Activated CD4-positive, alpha-beta memory T cell treated with anti-CD3 and anti-CD28 coated beads, Interleukin-2, amount 10 ng/mL, durations not matched to agents 7 days and 5 days (primary cell): ENCODE measurements at regions not wholly inside any gene's neighbourhood (a gene's known extent, or its start where the extent isn't known, plus 50 kb on each side); places are given as distances from the start of the nearest gene placed in this dataset.

Source experiments
- CTCF ChIA-PET: fragments of 350-600 bp; sonication (Branson Sonifier 250); formaldehyde crosslinking; loops from one replicate; lab custom pipeline; 2021; ENCODE audit warnings: antibody characterized with exemption, inconsistent platforms; lab: Charles Lee
- POLR2A ChIA-PET: fragments of 350-600 bp; sonication (Branson Sonifier 250); formaldehyde crosslinking; loops from one replicate; lab custom pipeline; 2021; ENCODE audit warnings: antibody characterized with exemption; lab: Charles Lee
- DNase-seq: peaks from one replicate; pipeline ENCODE4 v3.0.0-alpha.2; 2020
- H3K27ac Mint-ChIP-seq: one replicate; pipeline ENCODE4 v1.8.0; 2021; ENCODE audit warnings: mild to moderate bottlenecking, mixed read lengths
- H3K27me3 Mint-ChIP-seq: one replicate; pipeline ENCODE4 v1.8.0; 2021; ENCODE audit warnings: mixed read lengths
- H3K36me3 Mint-ChIP-seq: one replicate; pipeline ENCODE4 v1.8.0; 2021; ENCODE audit warnings: low read depth, mixed read lengths
- H3K4me1 Mint-ChIP-seq: one replicate; pipeline ENCODE4 v1.8.0; 2021; ENCODE audit warnings: mixed read lengths
- H3K4me3 Mint-ChIP-seq: one replicate; pipeline ENCODE4 v1.8.0; 2021; ENCODE audit warnings: mild to moderate bottlenecking, mixed read lengths
- H3K9me3 Mint-ChIP-seq: one replicate; pipeline ENCODE4 v1.8.0; 2021; ENCODE audit warnings: mixed read lengths

DNA sequence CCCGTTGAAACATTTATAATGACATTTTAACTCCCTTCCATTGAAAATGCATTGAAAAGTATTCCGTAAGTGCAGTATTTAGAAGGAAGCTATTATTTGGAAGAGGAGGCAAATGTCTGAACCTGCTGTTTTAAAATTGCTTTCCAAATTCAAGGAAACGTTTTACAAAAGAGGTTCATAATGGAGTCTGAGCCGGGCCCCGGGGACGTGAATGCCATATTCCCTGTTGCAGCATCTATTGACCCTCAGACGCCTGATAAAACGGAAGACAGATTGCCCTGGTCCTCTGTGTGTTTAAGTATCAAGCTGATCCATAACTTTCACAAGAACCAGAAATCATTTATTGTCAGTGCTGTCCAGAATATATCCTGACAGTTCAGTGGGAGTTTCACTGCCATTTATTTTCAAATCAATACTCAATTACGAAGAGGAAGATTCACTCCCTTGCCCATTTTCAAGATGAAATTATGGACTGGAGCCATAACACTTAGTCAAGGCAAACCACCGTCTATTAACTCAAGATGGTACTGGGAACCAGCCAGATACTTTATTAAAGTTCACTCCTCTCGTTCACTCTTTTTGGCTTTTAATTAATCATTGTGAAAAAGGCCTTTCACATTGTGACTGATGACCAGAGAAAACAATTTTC is 435.7 kb upstream of the PFKP start:
- no peak overlapping the region for H3K27ac Mint-ChIP-seq
- no peak for DNase-seq
- H3K9me3 Mint-ChIP-seq, result no peaks in the 10 kb centered on the region
- no peaks in the 10 kb centered on the region for H3K4me1 Mint-ChIP-seq
- H3K27me3 Mint-ChIP-seq, result no peaks in the 10 kb centered on the region
- POLR2A ChIA-PET, result no interaction called here
- no peak overlapping the region for H3K4me3 Mint-ChIP-seq
- H3K36me3 Mint-ChIP-seq, result no peaks in the 10 kb centered on the region
- CTCF ChIA-PET, result no interaction called here

DNA sequence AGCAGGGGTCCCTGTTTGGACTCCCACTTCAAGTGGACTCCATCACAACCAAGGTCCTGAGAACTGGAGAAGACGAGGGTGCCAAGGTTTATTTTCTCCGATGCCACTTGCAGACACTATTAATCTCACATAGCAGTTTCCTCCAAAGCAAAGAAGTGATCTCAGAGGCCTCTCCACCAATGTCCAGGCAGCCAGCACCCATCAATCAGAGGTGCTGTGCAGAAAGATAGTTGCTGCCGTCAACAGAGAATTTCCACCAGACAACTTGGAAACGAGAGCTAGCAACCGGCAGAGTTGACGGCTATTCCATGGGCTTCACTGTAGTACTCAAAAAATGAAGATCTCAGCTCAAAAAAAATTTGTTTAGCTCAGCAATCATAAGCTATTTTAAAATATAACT is 438.6 kb upstream of the PFKP start:
- no peak overlapping the region for H3K27ac Mint-ChIP-seq
- no peak for DNase-seq
- no peak overlapping the region for H3K4me3 Mint-ChIP-seq
- no peaks in the 10 kb centered on the region for H3K9me3 Mint-ChIP-seq
- ChIA-PET CTCF (no interaction called here), POLR2A (no interaction called here)
- H3K4me1 Mint-ChIP-seq, result no peaks in the 10 kb centered on the region
- H3K27me3 Mint-ChIP-seq, result no peaks in the 10 kb centered on the region
- H3K36me3 Mint-ChIP-seq, result no peaks in the 10 kb centered on the region

DNA sequence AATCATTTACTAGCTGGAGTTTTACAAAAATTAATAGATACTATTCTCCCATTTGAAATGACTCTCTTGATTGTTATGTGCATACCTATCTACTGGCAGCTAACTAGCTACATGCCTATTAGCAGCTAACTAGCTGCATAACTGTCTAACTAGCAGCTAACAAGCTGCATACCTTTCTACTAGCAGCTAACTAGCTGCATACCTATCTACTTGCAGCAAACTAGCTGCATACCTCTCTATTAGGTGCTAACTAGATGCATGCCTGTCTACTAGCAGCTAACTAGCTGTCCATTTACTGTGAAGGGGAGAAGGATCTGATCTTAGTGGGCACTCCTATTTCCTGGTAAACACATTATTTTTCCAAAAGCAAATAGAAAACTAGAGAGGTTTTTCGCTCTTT is 439.4 kb upstream of the PFKP start:
- DNase-seq, result no peak
- Mint-ChIP-seq H3K36me3 (no peaks in the 10 kb centered on the region), H3K4me1 (no peaks in the 10 kb centered on the region), H3K27ac (no peak overlapping the region), H3K27me3 (no peaks in the 10 kb centered on the region), H3K9me3 (no peaks in the 10 kb centered on the region), H3K4me3 (no peak overlapping the region)
- POLR2A ChIA-PET, result no interaction called here
- CTCF ChIA-PET, result interaction anchor here (0.6 kb wide), 1 partner anchor 426 kb away, joined by 4 read pairs; no protein-coding TSS in a partner anchor

DNA sequence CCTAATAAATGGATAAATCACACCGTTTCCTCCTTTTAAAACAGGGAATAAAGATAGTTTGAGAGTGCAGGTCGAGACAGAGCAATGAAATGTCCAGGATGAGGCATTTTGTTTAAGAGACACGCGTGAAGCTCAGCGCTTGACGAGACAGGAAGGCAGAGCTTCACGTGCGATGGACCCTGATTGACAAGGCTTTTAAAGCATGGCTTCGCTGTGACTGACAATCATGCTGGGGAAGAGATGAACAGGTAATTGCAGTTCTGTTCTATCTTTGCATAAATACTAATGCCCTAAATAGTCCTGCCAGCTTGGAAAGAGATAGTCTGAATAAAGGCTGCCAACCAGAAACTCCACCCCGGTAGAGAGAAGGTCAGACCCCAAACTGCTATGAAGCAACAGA is 442.3 kb upstream of the PFKP start:
- Mint-ChIP-seq H3K27me3 (no peaks in the 10 kb centered on the region), H3K9me3 (no peaks in the 10 kb centered on the region), H3K36me3 (no peaks in the 10 kb centered on the region), H3K4me1 (no peaks in the 10 kb centered on the region), H3K4me3 (no peak overlapping the region), H3K27ac (no peak overlapping the region)
- no peak for DNase-seq
- ChIA-PET CTCF (no interaction called here), POLR2A (no interaction called here)

DNA sequence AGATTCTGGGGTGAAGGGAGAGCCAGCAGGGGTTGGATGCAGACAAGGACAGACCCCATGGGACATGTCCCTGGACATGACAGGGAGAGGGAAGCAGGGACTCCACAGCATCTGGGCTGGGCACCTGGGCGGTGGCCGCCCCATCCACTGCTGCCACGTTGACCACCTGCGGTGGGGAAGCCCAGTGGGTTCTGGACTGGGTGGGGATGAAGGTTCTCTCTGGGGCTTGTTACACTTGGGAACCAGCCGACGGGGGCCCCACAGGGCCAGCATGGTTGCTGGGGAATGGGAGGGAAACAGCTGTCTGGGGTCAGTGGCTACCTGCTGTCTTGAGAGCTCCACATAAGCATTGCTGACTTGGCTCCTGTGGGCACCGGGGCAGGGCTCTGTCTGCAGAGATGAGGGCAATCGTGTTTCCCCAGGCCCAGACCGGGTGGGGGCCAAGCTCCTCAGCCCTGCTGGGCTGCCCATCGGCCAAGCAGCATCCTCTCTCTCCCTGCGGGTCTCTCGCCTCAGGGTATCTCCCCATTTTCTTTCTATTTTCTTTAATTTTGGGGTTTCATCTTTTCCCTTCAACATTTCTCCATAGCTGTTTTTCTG is 443.6 kb upstream of the PFKP start:
- no peak overlapping the region for H3K27ac Mint-ChIP-seq
- H3K27me3 Mint-ChIP-seq, result no peaks in the 10 kb centered on the region
- no peak overlapping the region for H3K4me3 Mint-ChIP-seq
- no peaks in the 10 kb centered on the region for H3K36me3 Mint-ChIP-seq
- no peaks in the 10 kb centered on the region for H3K4me1 Mint-ChIP-seq
- ChIA-PET CTCF (no interaction called here), POLR2A (no interaction called here)
- no peak for DNase-seq
- H3K9me3 Mint-ChIP-seq, result no peaks in the 10 kb centered on the region

DNA sequence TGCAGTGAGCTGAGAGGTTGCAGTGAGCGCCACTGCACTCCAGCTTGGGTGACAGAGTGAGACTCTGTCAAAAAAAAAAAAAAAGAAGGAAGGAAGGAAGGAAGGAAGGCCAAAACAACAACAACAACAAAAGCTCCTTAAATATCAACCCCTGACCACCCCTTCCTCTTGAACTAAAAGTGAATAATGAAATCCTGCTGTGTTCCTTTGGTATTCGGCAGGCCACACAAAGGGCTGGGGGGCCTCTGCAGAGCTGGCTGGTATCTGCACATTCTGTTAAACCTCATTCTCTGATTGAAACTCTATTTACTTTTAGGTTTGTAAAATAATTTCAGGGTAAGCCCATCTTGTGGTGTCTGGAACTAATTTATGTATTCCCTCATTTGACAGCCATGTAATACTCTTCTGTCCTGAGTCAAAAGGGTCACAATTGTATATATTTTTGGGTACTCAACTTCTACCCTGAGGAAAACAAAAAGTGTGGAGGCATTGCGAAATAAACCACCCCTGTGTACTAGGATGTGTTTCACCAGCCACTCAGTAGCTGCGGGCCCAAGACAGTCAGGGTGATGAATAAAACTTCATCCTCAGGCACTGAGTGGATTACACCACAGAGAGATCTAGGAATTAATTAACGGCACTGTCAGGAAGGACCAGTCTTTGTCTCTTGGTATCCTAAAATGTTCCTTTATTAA is 446.4 kb upstream of the PFKP start:
- Mint-ChIP-seq H3K36me3 (no peaks in the 10 kb centered on the region), H3K9me3 (no peaks in the 10 kb centered on the region), H3K4me3 (no peak overlapping the region), H3K27ac (no peak overlapping the region), H3K27me3 (no peaks in the 10 kb centered on the region), H3K4me1 (no peaks in the 10 kb centered on the region)
- CTCF ChIA-PET, result interaction anchor here (0.9 kb wide), 1 partner anchor 9 kb away, joined by 3 read pairs; no protein-coding TSS in a partner anchor
- POLR2A ChIA-PET, result no interaction called here
- DNase-seq, result no peak

DNA sequence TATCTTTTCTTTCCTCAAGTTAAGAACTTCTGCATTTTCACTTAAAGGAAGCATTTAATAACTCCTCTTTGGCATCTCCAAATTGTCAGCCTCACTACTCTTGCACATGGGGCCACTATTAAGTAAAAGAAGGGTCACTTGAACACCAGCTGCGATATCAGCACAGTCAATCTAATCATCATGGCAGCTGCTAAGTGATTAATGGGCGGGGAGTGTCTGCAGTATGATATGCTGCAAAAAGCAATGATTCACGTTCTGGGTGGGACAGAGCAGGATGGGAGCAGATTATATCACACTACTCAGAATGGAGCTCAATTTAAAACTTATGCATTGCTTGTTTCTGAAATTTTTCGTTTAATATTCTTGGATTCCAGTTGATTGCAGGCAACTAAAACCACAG is 447.4 kb upstream of the PFKP start:
- ChIA-PET CTCF (interaction anchor here (0.9 kb wide), 1 partner anchor 10 kb away, joined by 3 read pairs; no protein-coding TSS in a partner anchor), POLR2A (no interaction called here)
- H3K4me3 Mint-ChIP-seq, result no peak overlapping the region
- H3K27me3 Mint-ChIP-seq, result no peaks in the 10 kb centered on the region
- no peaks in the 10 kb centered on the region for H3K9me3 Mint-ChIP-seq
- no peaks in the 10 kb centered on the region for H3K4me1 Mint-ChIP-seq
- no peak for DNase-seq
- H3K27ac Mint-ChIP-seq, result no peak overlapping the region
- no peaks in the 10 kb centered on the region for H3K36me3 Mint-ChIP-seq

DNA sequence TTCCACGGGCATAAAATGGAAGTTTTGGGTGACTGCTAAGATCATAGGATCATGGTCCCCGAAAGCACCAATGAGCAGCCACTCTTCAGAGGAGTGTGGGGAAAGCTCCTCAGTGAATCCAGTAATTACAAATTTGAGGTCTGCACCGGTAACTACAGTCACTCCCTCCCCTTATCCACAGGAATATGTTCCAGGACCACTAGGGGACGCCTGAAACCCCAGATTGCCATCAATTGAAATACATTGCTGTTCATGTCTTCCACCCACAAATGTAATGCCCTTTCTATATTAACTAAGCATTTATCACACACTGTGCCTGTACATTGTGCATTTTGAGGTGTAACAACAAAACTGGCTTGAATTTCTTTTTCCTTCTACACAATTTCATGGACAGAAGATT is 447.9 kb upstream of the PFKP start:
- DNase-seq, result no peak
- Mint-ChIP-seq H3K9me3 (no peaks in the 10 kb centered on the region), H3K4me3 (no peak overlapping the region), H3K27ac (no peak overlapping the region), H3K27me3 (no peaks in the 10 kb centered on the region), H3K36me3 (no peaks in the 10 kb centered on the region), H3K4me1 (no peaks in the 10 kb centered on the region)
- ChIA-PET POLR2A (no interaction called here), CTCF (no interaction called here)

DNA sequence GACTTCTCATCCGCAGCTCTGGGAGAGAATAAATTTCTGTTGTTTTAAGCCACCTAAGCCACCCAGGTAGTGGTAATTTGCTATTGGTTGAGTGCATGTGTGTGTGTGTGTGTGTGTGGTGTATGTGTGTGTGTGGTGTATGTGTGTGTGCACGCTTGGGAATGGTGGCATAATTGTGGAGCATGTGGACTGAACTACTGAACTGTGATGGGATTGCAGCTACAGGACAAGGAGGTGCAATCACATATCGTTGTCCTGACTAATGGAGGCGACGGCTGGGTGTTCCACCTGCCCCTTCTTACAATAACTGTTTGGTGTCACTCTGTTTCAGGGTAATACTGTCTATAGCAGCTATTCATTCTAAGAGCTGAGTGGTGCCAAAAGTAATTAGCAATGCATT is 448.7 kb upstream of the PFKP start:
- H3K27ac Mint-ChIP-seq, result no peak overlapping the region
- H3K4me1 Mint-ChIP-seq, result no peaks in the 10 kb centered on the region
- no peak overlapping the region for H3K4me3 Mint-ChIP-seq
- CTCF ChIA-PET, result interaction anchor here (1.4 kb wide), 1 partner anchor 426 kb away, joined by 3 read pairs; no protein-coding TSS in a partner anchor
- no peaks in the 10 kb centered on the region for H3K9me3 Mint-ChIP-seq
- DNase-seq, result no peak
- H3K27me3 Mint-ChIP-seq, result no peaks in the 10 kb centered on the region
- POLR2A ChIA-PET, result no interaction called here
- H3K36me3 Mint-ChIP-seq, result no peaks in the 10 kb centered on the region

DNA sequence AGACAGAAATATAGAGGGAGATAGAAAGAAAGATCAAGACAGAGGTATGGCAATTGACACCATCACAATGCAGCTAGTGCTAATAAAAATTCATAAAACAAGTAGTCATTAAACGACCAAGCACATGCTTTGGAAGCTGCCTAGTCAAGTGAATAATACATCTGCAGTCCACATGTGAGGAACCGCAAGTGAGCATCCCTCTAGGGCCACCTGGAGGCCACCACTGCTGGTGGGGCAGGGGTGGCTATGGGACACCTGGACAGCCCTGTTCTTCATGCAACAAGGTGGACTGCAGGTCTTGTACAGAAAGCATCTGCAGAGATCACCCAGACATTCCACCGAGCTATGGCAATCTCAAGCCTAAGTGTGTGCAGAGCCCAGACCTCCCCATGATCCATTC is 451.1 kb upstream of the PFKP start:
- H3K36me3 Mint-ChIP-seq, result no peaks in the 10 kb centered on the region
- no peaks in the 10 kb centered on the region for H3K27me3 Mint-ChIP-seq
- no peaks in the 10 kb centered on the region for H3K9me3 Mint-ChIP-seq
- ChIA-PET CTCF (no interaction called here), POLR2A (no interaction called here)
- no peaks in the 10 kb centered on the region for H3K4me1 Mint-ChIP-seq
- no peak overlapping the region for H3K4me3 Mint-ChIP-seq
- H3K27ac Mint-ChIP-seq, result no peak overlapping the region
- DNase-seq, result no peak

DNA sequence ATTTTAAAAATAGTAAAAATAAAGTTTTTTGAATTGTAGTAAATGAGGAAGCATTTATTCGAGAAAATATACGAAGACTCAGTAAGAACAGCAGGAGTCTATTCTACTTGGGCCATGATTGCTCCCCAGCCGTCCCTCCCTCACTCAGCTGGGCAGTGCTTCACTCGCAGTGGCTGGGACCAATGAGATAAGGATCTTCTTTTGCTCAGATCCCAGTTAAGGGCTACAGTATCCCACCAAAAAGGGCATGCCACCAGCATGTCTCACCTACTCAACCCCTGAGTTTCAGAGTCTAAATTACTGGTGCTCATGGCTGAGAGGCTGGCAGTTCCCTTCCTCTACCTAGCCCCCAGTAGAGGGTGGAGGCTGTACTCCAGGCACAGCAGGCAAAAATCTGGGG is 455.7 kb upstream of the PFKP start:
- Mint-ChIP-seq H3K4me1 (no peaks in the 10 kb centered on the region), H3K4me3 (no peak overlapping the region), H3K36me3 (no peaks in the 10 kb centered on the region), H3K27ac (no peak overlapping the region), H3K27me3 (no peaks in the 10 kb centered on the region), H3K9me3 (no peaks in the 10 kb centered on the region)
- no peak for DNase-seq
- CTCF ChIA-PET, result no interaction called here
- POLR2A ChIA-PET, result no interaction called here

DNA sequence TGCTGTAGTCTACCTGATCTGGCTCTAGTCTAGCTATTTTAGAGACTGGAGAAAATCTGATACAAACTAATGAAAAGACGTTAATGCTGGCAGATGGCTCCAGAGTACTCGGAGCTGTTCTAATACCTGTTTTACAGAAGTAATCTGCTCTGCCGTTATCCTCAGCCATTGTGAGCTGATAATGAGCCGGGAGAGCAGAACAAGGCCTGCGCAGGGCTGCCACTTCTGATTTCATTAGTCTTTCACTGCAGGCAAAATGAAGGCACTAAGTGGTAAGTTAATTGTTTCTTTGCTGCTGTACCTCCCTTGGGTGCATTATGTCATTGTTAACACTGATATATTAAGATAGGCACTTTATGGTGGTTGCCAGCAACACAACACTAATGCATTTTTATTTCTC is 456.4 kb upstream of the PFKP start:
- DNase-seq, result no peak
- H3K4me1 Mint-ChIP-seq, result no peaks in the 10 kb centered on the region
- no peak overlapping the region for H3K4me3 Mint-ChIP-seq
- no peaks in the 10 kb centered on the region for H3K36me3 Mint-ChIP-seq
- no peak overlapping the region for H3K27ac Mint-ChIP-seq
- ChIA-PET POLR2A (no interaction called here), CTCF (no interaction called here)
- no peaks in the 10 kb centered on the region for H3K9me3 Mint-ChIP-seq
- H3K27me3 Mint-ChIP-seq, result no peaks in the 10 kb centered on the region

DNA sequence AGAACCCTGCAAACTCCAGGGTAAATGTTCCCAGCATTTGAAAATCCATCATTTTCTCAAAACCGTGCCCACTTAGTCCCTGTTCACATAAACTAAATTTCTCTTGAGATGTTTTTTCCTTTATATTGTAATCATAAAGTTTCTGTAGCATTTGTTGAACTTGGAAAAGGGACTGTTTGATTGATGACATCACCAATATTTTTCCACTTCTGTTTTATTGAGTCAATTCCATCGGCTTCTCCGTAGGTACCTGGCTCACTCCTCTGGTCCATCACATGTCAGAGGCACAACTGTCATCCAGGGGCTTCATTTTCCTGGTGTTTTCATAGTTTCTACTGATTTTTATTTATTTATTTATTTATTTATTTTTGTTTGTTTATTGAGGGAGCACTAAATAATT is 462.5 kb upstream of the PFKP start:
- Mint-ChIP-seq H3K9me3 (no peaks in the 10 kb centered on the region), H3K27me3 (no peaks in the 10 kb centered on the region), H3K4me1 (no peaks in the 10 kb centered on the region), H3K36me3 (no peaks in the 10 kb centered on the region), H3K27ac (no peak overlapping the region), H3K4me3 (no peak overlapping the region)
- POLR2A ChIA-PET, result no interaction called here
- CTCF ChIA-PET, result no interaction called here
- no peak for DNase-seq

DNA sequence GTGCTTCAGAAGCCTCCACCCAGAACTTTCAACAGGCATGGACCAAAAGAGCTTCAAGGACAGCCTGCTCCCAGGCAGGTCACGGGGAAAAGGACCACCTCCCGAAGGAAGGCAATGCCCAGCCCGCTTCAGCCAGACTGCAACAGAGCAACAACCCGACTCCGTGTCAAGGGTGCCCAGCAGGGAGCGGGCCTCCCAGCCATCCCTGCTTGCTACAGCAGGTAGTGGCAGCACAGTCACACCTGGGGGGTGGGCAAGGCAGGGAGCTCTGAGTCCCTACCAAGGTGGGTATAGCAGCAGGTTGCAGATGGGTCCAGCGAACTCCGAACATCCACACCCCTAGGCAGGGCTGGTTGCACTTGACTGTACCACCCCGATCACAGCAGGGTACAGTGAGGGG is 467.8 kb upstream of the PFKP start:
- H3K36me3 Mint-ChIP-seq, result no peaks in the 10 kb centered on the region
- DNase-seq, result no peak
- no peaks in the 10 kb centered on the region for H3K9me3 Mint-ChIP-seq
- H3K4me1 Mint-ChIP-seq, result no peaks in the 10 kb centered on the region
- no peak overlapping the region for H3K4me3 Mint-ChIP-seq
- H3K27me3 Mint-ChIP-seq, result no peaks in the 10 kb centered on the region
- ChIA-PET CTCF (no interaction called here), POLR2A (no interaction called here)
- no peak overlapping the region for H3K27ac Mint-ChIP-seq
